GM21381 (cell line): ENCODE measurements at regions not wholly inside any gene's neighbourhood (a gene's known extent, or its start where the extent isn't known, plus 50 kb on each side); places are given as distances from the start of the nearest gene placed in this dataset.

ENCODE experiments used
- ATAC-seq: cut with Tn5 transposase; IDR thresholded peaks from one replicate; pipeline ENCODE4 v1.9.1; 2021; ENCODE audit warnings: mild to moderate bottlenecking, moderate library complexity; ENCODE audit not compliant: unreplicated experiment

- ATAC-seq, result no peak
Measured at GRCh38 chr2:20559277-20559676, 91.6 kb downstream of the HS1BP3 start.

GRCh38 chr2:20560011-20560410, 90.9 kb downstream of the HS1BP3 start:
- no peak for ATAC-seq

GRCh38 chr2:20560891-20561636, 89.8 kb downstream of the HS1BP3 start:
- no peak for ATAC-seq

- ATAC-seq, result no peak
Measured at GRCh38 chr2:20561637-20562454, 89.1 kb downstream of the HS1BP3 start.

- no peak for ATAC-seq
Measured at GRCh38 chr2:20562540-20563225, 88.2 kb downstream of the HS1BP3 start.

GRCh38 chr2:20563251-20563650, 87.6 kb downstream of the HS1BP3 start:
- ATAC-seq, result no peak

- no peak for ATAC-seq
Measured at GRCh38 chr2:20563833-20564232, 87.1 kb downstream of the HS1BP3 start.

- ATAC-seq, result no peak
Measured at GRCh38 chr2:20565101-20565622, 85.7 kb downstream of the HS1BP3 start.

GRCh38 chr2:20565623-20566236, 85.2 kb downstream of the HS1BP3 start:
- ATAC-seq, result no peak

GRCh38 chr2:20566331-20566730, 84.6 kb downstream of the HS1BP3 start:
- no peak for ATAC-seq

GRCh38 chr2:20567159-20567925, 83.6 kb downstream of the HS1BP3 start:
- no peak for ATAC-seq
